Esophagus muscularis mucosa (tissue), 4 donors: ENCODE measurements at regions not wholly inside any gene's neighbourhood (a gene's known extent, or its start where the extent isn't known, plus 50 kb on each side); places are given as distances from the start of the nearest gene placed in this dataset.

Source experiments
- CTCF ChIP-seq, 3 experiments: fragments of 200-600 bp in 2 of 3; fragments of 450-650 bp in 1 of 3; sonication (generic) in 2 of 3; IDR thresholded peaks; one replicate each; pipeline ENCODE4 v1.5.1; 2017 to 2019; ENCODE audit warnings: antibody characterized with exemption in 3 of 3, mild to moderate bottlenecking in 2 of 3, moderate library complexity in 1 of 3
- EP300 ChIP-seq: sonication (generic); formaldehyde crosslinking; IDR thresholded peaks from one replicate; pipeline ENCODE4 v1.6.1; 2017; ENCODE audit warnings: antibody characterized with exemption
- POLR2AphosphoS5 ChIP-seq, 2 donors: sonication (generic); formaldehyde crosslinking; IDR thresholded peaks; one replicate each; pipeline ENCODE4 v1.6.1; 2017; ENCODE audit warnings: antibody characterized with exemption in 2 of 2

GRCh38 chr5:101244621-101245020 is 341.5 kb upstream of the ST8SIA4 start:
- no peak for TF ChIP-seq CTCF (IDR thresholded peaks at IDR 0.05)
- TF ChIP-seq EP300: no peak
- TF ChIP-seq POLR2AphosphoS5 (IDR thresholded peaks at IDR 0.05): no peak
